Endodermal cell (in vitro differentiated cells): ENCODE measurements at regions not wholly inside any gene's neighbourhood (a gene's known extent, or its start where the extent isn't known, plus 50 kb on each side); places are given as distances from the start of the nearest gene placed in this dataset.

ENCODE experiments used
- DNase-seq: peaks from one replicate; pipeline ENCODE4 v3.0.0-alpha.2; 2017
- H3K27ac ChIP-seq: 2 replicates; pipeline ENCODE4 v1.5.1; 2013; ENCODE audit warnings: mild to moderate bottlenecking, low read depth, low read length, moderate library complexity
- H3K27me3 ChIP-seq: 2 replicates; pipeline ENCODE4 v1.6.1; 2013; ENCODE audit warnings: mild to moderate bottlenecking, low read length, moderate library complexity; ENCODE audit not compliant: insufficient read depth, control insufficient read depth, poor library complexity, severe bottlenecking
- H3K36me3 ChIP-seq: 2 replicates; pipeline ENCODE4 v1.7.0; 2013; ENCODE audit warnings: mild to moderate bottlenecking, low read length, moderate library complexity; ENCODE audit not compliant: control insufficient read depth, insufficient read depth
- H3K4me1 ChIP-seq: one replicate; pipeline ENCODE4 v1.7.0; 2013; ENCODE audit warnings: low read length; ENCODE audit not compliant: control insufficient read depth, insufficient read depth
- H3K4me3 ChIP-seq: 2 replicates; pipeline ENCODE4 v1.5.1; 2013; ENCODE audit warnings: mild to moderate bottlenecking, low read length, moderate library complexity
- H3K9ac ChIP-seq: 2 replicates; pipeline ENCODE4 v1.6.1; 2013; ENCODE audit warnings: mild to moderate bottlenecking, low read length, moderate library complexity; ENCODE audit not compliant: poor library complexity, severe bottlenecking; ENCODE audit errors: extremely low read depth
- H3K9me3 ChIP-seq: 2 replicates; pipeline ENCODE4 v1.6.1; 2013; ENCODE audit warnings: mild to moderate bottlenecking, low read length, moderate library complexity; ENCODE audit not compliant: control insufficient read depth
- H3K27ac Mint-ChIP-seq: 2 replicates; pipeline ENCODE4 v1.8.0; 2020; ENCODE audit warnings: mixed read lengths
- H3K27me3 Mint-ChIP-seq: 2 replicates; pipeline ENCODE4 v1.8.0; 2021; ENCODE audit warnings: mild to moderate bottlenecking, mixed read lengths; ENCODE audit not compliant: insufficient read depth
- H3K36me3 Mint-ChIP-seq: 2 replicates; pipeline ENCODE4 v1.8.0; 2020; ENCODE audit warnings: low read depth, mixed read lengths
- H3K4me1 Mint-ChIP-seq: 2 replicates; pipeline ENCODE4 v1.8.0; 2020; ENCODE audit warnings: mixed read lengths
- H3K4me3 Mint-ChIP-seq: 2 replicates; pipeline ENCODE4 v1.8.0; 2020; ENCODE audit warnings: mild to moderate bottlenecking, moderate library complexity, mixed read lengths
- H3K9me3 Mint-ChIP-seq: 2 replicates; pipeline ENCODE4 v1.8.0; 2020; ENCODE audit warnings: mild to moderate bottlenecking, mixed read lengths
- WGBS, 2 experiments: methylation state at CpG; one replicate each; pipeline versions ENCODE4 v1.1.5 to v1.1.7; 2013; ENCODE audit warnings: missing lambda C conversion rate in 2 of 2, mixed read lengths in 1 of 2; ENCODE audit not compliant: insufficient coverage in 1 of 2, insufficient read length in 1 of 2; 5-methylcytosine and 5-hydroxymethylcytosine counted together
- TF ChIP-seq, protein P1 (sequence below): fragments of 200-600 bp; sonication (generic); conservative IDR thresholded peaks from 2 replicates; pipeline ENCODE4 v1.5.0; 2021; ENCODE audit warnings: antibody characterized with exemption, mild to moderate bottlenecking

DNA sequence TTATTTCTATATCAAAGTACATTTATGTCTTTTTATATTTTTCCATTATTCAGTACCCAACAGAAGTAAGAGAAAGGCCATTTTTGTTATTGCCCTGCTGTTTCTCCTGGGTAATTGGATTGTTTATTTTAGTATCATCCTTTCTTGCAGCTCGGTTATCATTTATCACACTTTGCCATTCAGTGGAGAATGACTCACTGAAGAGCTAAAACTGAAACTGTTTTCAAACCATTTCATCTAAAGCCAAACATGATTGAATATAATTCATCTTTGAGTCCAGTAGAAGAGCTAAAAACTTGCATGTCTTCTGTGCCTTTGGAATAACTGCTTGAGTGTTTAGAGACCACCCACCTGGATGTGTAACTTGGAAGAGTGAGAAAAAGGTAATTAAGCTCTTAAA lies 139.5 kb upstream of the PRDM9 start:
- Mint-ChIP-seq H3K36me3 (no peaks in the 10 kb centered on the region), H3K27ac (no peak overlapping the region), H3K4me1 (no peaks in the 10 kb centered on the region), H3K4me3 (no peak overlapping the region), H3K9me3 (peaks cover 5% of the 10 kb centered on the region), H3K27me3 (no peaks in the 10 kb centered on the region)
- H3K27me3 ChIP-seq = no peaks in the 10 kb centered on the region
- H3K4me3 ChIP-seq = no peak overlapping the region
- H3K36me3 ChIP-seq = no peaks in the 10 kb centered on the region
- no peaks in the 10 kb centered on the region for H3K4me1 ChIP-seq
- H3K9me3 ChIP-seq = peaks cover 4% of the 10 kb centered on the region
- WGBS, 2 experiments = 86 to 100% methylated on average over 1 of the region's 1 CpG
- DNase-seq = no peak
- no peak overlapping the region for H3K27ac ChIP-seq
- H3K9ac ChIP-seq = no peak overlapping the region
- TF ChIP-seq, protein P1, sequence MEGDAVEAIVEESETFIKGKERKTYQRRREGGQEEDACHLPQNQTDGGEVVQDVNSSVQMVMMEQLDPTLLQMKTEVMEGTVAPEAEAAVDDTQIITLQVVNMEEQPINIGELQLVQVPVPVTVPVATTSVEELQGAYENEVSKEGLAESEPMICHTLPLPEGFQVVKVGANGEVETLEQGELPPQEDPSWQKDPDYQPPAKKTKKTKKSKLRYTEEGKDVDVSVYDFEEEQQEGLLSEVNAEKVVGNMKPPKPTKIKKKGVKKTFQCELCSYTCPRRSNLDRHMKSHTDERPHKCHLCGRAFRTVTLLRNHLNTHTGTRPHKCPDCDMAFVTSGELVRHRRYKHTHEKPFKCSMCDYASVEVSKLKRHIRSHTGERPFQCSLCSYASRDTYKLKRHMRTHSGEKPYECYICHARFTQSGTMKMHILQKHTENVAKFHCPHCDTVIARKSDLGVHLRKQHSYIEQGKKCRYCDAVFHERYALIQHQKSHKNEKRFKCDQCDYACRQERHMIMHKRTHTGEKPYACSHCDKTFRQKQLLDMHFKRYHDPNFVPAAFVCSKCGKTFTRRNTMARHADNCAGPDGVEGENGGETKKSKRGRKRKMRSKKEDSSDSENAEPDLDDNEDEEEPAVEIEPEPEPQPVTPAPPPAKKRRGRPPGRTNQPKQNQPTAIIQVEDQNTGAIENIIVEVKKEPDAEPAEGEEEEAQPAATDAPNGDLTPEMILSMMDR = no peak

DNA sequence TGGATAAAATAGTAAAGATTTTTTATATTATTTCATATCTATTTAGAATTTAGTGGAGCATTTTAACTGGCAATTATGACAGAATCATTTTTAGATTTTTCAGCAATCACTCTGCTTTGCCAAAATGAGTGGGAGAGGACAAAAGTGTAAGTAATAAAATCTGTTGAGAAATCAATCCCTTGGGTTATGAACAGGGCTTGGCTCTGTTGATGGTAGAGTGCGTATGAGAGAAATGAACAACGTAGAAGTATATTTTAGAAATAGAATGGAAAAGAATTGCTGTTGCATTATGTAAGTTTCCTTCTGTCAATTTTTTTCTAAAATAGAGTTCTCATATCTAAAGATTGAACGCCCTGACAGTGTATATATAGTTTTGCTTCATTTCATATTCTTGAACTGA lies 154.1 kb upstream of the PRDM9 start:
- H3K9me3 Mint-ChIP-seq = no peaks in the 10 kb centered on the region
- H3K36me3 ChIP-seq = no peaks in the 10 kb centered on the region

GRCh38 chr5:23352446-23352845 lies 155.0 kb upstream of the PRDM9 start:
- peak; percentile 80 for DNase-seq
- 66 to 78% methylated on average over 3 to 8 of the region's 8 CpGs for WGBS, 2 experiments
- no peaks in the 10 kb centered on the region for H3K4me1 Mint-ChIP-seq
- H3K9me3 Mint-ChIP-seq = no peaks in the 10 kb centered on the region
- no peaks in the 10 kb centered on the region for H3K4me1 ChIP-seq
- H3K27me3 ChIP-seq = no peaks in the 10 kb centered on the region
- H3K36me3 Mint-ChIP-seq = no peaks in the 10 kb centered on the region
- no peak overlapping the region for H3K9ac ChIP-seq
- H3K4me3 ChIP-seq = no peak overlapping the region
- H3K36me3 ChIP-seq = no peaks in the 10 kb centered on the region
- no peak overlapping the region for H3K4me3 Mint-ChIP-seq
- H3K9me3 ChIP-seq = peaks cover under 1% of the 10 kb centered on the region
- no peaks in the 10 kb centered on the region for H3K27me3 Mint-ChIP-seq
- TF ChIP-seq, protein P1 = peak; percentile 77
- no peak overlapping the region for H3K27ac Mint-ChIP-seq
- no peak overlapping the region for H3K27ac ChIP-seq

More for the DNA sequence above, 154.1 kb upstream of the PRDM9 start:
- 90 to 100% methylated on average over 2 to 3 of the region's 3 CpGs for WGBS, 2 experiments
- no peaks in the 10 kb centered on the region for H3K9me3 ChIP-seq
- no peak overlapping the region for H3K4me3 ChIP-seq
- no peaks in the 10 kb centered on the region for H3K27me3 Mint-ChIP-seq
- no peaks in the 10 kb centered on the region for H3K4me1 ChIP-seq
- DNase-seq = no peak
- TF ChIP-seq, protein P1 = no peak
- H3K27me3 ChIP-seq = no peaks in the 10 kb centered on the region
- no peak overlapping the region for H3K9ac ChIP-seq
- no peak overlapping the region for H3K27ac Mint-ChIP-seq
- no peaks in the 10 kb centered on the region for H3K4me1 Mint-ChIP-seq
- no peak overlapping the region for H3K27ac ChIP-seq
- no peak overlapping the region for H3K4me3 Mint-ChIP-seq
- no peaks in the 10 kb centered on the region for H3K36me3 Mint-ChIP-seq
